ENCODE measurements at regions not wholly inside any gene's neighbourhood (a gene's known extent, or its start where the extent isn't known, plus 50 kb on each side); places are given as distances from the start of the nearest gene placed in this dataset.

DNA sequence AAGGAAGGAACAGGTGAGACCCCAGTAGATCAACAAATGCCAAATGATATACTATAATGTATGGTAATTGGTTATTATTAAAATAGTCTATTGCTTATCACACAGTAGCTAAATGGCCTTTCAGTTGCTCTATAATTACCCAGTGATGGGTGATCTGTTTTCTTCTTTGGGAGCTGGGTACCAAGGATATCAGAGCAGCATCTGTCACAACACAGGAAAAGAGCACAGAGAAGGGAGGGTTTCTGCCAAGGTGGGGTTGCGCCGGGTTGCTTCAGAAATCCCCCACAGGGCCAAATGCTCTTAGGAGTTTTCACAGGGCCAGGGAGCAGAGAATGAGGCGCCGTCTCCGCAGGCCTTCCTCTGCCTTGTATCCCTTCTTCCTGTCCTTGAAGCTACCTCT is 469.4 kb downstream of the INSC start:
- DNase-seq (ENCODE audit: low read depth), result no peak

DNA sequence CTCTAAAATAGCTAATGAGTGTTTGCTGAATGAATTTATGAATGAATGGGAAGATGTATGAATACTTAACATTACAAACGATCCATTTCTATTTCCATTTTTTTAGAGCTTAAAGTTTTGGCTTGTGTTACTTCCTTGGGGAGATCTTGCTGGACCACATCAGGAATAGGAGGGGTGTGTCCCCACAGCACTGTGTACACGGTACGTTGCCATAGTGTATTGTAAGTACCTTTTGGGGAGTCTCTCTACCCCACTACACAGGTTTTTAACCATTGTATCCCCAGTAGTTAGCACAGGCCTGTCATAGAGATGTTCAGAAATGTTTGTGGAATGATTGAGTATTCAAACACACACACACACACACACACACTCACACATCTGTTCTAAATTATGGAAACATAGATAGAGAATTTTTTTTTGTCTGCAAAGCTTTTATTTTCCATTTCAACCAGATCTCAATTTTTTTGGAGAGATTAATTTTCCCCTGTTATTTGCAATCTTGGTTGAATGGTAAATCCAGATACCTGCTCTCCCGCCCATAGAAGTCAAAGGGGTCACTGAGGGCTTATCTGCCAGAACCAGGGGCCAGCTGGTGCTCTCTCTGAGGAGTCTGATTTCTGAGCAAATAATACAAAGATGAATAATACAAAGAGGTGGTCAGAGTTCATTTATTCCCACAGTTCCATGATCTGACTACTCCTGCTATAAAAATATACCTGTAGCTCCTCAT is 471.0 kb downstream of the INSC start:
- DNase-seq (ENCODE audit: low read depth), result no peak

DNA sequence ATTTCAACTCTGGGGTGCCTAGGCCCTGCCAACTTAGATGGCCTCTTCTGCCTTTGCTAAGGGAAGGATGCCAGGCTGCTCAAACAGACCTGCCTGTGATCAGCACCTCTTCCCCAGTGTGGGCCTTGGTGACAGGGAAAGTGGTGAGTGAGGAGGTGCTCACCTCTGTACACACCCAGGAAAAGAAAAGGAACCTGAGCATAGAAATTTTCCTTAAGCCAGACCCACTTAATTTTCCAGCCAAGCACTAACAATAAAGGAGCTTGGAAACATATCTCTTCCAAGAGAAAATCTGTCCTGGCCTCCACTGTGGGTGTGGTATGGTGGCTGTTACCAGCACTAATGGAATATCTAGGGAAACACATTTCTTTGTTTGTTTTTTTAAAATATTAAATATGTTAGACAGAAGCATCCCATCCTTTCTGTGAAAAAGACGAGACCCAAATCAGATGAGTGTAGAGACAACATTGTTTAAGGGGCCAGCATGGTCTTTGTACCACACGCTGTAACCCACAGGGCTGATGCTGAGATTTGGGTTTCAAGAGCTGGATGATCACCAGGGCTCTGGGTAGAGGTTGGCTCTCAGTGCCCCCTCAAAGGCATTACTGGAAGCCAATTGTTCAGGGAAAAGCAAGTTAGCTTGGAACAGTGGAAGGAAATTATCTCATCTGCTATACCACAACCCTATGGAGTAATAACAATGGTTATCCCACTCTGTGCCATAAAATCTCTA is 472.2 kb downstream of the INSC start:
- no peak for DNase-seq (ENCODE audit: low read depth)

DNA sequence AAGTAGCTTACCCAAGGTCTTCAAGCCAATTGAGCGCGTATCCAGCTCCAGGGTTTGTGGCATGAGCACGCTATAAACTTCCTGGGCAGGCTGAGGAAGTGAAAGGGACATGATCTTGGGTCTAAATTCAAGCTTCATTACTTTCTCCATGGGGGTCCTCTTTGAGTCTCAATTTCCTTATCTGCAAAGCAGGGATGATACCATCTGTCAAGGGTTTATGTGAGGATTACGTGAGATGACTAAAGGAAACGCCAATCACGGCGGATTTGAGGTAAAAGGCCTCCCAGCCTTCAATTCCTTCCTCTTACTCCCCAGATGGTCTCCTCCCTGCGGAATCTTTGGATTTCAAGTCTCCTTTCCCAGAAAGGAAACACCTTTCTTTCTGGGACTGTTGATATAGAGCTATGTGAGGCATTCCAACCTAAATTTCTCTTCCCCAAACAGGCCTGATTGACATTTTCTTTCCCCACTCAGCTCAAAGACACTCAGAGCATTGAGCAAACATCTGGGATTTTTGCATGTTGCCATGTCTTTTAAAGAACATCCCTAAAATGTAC is 474.4 kb downstream of the INSC start:
- no peak for DNase-seq (ENCODE audit: low read depth)

DNA sequence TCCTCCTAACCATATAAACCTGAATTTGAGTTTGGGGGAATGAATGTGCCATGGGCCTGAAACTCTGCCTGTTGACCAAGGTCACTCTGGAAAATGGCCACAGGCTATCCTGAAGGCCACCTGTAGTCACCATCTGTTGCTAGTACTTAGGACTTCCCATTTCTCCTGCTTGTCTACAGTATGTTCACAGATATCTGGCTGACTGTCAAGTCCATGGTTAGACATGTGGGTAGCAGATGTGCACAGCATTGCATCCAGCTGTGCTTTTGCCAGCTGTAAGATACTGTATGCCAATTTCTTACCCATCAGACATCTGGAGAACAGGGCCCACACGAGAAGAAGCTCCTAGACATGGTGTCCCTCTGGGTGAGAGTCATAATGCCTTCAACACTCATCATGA is 475.4 kb downstream of the INSC start:
- DNase-seq (ENCODE audit: low read depth), result no peak

DNA sequence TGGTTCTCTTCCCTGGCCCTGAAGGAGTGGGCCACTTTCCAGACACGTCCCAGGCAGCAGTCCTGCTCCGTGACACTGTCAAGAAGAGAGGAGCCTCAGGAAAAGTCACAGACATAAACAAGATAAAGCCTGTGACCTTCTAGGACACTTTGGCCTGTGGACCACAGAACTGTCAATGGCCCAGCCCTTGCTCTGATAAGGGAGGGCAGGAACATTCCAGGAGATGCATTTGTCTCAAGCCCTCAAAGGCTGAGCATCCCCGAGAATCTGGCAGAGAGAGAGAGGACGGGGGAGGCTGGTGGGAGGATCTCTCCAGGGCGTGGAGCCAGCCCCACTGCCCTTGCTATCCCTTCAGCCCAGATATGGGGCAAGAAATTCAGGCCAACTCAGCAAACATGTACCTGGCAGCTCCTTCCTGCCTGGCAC is 476.4 kb downstream of the INSC start:
- no peak for DNase-seq (ENCODE audit: low read depth)

DNA sequence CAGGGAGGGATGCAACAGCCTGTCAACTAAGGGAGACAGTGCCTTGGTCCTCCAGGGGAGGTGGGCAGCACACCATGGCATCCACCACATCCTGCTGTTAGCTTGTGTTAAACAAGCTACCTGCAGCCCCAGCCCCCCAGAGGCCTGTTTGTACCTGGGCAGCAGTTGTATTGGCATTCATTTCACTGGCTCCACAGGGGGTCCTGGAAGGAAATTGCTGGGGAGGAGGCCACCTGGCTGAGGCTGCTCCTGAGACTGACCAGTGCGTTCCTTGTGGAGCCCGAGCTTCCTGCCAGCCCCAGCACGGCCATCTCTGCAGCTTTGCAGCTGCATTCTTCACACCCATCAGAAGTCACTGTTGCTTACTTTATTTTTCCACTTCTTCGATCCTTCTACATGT is 479.9 kb downstream of the INSC start:
- no peak for DNase-seq (ENCODE audit: low read depth)

DNA sequence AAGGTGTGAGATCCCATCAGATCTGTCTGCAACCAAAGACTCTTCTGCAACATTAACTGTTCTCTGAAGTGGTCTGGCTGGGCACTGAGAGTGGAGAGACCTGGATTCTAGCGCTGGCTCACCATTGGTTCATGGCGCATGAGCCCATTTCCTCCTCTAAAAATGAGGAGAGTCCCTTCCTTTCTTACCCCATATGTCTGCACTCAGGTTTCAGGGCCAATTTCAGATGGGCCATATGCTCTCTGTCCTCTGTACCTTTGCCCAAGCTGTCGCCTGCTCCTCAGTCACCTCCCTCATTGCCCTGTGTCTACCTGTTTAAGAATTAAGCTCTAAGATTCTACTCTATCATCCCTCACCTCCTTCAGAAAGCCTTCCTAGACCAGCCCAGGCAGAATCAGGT is 484.7 kb downstream of the INSC start:
- DNase-seq (ENCODE audit: low read depth), result no peak

DNA sequence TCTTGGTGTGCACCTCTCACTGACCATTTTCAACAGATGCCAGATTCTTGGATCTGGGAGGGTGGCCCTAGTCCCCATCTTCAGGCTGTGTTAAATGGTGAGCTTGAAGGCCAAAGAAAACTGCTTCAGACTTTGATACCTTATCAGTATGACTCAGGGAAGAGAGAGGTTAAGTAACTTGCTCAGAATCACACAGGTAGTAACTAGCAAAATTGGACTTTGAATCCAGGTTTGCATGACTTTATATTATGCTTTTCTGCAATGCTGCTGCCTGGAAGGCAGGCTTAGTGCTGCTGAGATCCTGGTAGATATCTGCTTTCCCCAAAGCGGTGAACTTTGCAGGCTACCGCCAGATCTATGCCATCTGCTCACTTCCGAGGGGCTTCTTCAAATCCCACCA is 487.3 kb downstream of the INSC start:
- DNase-seq (ENCODE audit: low read depth), result no peak

DNA sequence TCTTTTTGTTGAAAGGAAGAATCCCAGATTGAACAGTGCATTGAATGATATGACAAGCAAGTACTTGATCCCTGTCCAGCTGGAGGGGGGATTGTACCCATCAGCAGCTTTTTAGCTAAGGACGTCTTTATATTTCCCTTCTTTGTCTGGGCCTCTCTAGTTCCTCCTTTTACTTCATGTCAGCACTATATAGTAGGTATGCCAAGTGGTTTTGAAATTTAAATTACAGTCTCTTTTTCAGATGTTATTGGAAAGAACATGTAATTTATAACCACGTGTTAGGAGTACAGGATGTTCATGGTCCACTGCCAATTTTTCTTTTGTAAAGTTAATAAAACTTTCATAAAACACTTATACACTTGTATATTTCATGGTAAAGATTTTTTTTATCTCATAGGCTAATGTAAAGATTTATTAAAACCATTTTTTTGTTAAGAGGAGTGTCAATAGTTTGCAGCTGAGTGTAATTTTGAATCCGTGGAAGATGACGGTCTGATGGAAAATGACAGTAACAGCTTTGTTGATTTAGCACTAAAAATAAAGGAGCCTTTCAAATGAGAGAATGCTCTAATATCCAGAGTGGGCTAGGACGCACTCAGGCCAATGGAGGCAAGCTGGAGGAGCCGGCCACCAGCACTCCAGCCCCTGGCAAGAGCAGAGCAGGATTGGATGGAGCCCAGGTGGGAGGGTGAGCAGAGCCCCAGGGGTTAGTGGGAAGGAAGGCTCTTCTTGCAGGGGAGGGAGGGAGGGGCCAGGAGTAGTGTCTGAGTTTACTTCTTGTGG is 488.3 kb downstream of the INSC start:
- no peak for DNase-seq (ENCODE audit: low read depth)

DNA sequence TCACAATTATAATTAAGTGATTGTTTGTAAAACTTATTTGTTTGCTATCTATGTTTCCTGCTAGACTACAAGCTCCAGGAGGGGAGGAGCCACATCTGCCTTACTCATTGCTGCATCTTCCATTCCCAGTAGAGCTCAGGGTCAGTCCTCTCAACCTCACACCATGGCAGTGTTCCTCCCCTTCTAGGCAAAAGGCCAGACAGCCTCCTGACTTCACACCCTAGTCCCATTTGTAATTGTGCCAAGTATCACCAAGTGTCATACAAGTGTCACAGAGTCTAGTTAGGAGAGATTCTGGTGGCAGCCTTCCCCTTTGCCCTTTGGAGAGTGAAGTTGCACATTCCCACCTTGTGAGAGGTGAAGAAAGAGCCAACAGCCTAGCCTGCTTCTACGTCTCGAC is 490.4 kb downstream of the INSC start:
- no peak for DNase-seq (ENCODE audit: low read depth)

DNA sequence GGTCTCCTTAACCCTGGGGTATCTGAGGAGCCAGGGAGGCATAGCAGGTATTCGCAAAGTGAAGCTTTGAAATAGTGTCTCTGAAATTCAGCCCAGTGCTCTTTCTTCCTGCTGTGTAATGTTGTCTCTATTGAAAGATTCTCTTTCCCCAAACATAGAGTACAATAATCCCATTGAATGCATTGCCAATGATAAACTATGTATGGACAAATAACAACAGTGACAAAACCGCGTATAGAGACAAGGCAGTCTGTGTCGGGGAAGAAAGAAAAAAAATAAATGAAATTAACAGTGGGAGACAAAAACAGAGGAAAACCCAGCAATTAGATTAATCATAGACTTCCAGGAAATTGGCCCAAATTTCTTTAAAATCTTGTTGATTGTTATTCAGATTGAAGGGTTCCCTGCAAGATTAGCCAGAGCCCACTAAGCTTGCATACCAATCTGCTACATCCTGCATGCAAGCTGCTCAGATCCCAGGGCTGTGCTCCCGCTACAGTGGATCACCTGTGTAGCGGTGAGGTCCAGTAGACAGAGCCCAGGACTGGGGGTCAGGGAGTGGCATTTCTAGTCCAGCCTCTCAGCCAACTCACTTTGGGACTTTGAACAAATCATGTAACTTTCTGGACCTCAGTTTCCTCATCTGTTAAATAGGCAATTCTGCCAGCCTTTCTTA is 492.8 kb downstream of the INSC start:
- no peak for DNase-seq (ENCODE audit: low read depth)

DNA sequence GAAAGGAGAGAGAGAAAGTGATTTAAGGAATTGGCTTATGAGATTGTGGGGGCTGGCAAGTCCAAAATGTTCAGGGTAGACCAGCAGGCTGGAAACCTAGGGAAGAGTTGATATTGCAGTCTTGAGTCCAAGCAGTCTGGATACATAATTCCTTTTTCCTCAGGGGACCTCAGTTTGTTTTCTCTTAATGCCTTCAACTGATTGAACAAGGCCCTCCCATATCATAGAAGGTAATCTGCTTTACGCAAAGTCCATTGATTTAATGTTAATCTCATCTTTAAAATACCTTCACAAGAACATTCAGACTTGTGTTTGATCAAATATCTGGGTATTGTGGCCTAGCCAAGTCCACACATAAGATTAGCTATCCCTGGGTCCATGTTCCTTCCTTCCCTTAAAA is 494.7 kb downstream of the INSC start:
- DNase-seq (ENCODE audit: low read depth), result no peak

DNA sequence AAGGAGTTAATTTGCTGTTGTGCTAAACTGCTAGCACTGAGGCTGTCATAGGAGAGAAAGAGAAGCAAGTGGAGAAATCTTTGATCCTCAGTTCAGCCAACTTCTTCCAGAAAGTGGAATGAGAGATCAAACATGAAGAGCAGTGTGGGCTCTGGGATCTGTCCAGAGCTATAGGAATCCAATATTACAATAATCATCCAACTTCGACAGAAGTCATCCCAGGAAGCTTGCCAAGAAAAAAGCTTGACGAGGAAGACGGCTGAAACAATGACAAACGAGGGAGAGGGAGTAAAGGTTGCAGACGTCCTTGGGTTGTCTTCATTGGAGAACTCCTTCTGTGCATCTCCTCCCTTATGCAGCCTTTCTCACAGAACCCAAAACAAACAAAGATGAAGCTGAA is 496.2 kb downstream of the INSC start:
- DNase-seq (ENCODE audit: low read depth), result no peak

DNA sequence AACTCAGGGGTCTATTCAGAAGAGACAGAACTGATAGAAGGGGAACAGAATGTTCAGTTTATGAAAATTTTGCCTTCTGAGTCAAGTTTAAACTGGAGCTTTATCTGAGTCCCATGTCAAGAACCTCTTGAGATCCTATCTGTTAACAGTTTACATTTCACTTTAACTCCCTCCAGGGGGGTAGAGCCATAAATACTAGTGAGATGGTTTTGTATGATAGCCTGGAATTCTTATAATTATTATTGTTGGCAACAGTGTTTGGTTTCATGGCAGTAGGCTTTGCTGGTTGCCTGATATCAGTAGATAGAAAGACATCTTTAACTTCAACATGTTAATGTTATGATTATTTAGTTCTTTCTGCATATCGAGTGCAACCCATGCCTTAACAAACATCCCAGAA is 498.5 kb downstream of the INSC start:
- no peak for DNase-seq (ENCODE audit: low read depth)

DNA sequence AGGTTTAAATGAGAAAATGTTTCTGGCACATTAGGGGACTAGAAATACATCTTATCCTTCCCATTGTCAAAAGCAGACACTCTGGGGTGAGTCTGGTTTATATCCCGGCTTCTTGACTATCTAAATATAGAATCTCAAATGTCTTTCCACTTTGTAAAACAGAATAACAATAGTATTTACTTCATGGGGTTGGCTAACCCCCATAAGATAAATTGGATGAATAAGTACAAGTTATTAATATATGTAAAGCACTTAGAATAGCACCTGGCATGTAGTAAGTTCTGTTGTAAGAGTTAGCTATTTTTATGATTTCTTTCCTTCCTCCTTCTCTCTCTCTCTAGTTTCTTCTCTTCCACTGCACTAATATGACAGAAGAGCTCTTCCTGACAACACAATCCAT is 499.1 kb downstream of the INSC start:
- no peak for DNase-seq (ENCODE audit: low read depth)

DNA sequence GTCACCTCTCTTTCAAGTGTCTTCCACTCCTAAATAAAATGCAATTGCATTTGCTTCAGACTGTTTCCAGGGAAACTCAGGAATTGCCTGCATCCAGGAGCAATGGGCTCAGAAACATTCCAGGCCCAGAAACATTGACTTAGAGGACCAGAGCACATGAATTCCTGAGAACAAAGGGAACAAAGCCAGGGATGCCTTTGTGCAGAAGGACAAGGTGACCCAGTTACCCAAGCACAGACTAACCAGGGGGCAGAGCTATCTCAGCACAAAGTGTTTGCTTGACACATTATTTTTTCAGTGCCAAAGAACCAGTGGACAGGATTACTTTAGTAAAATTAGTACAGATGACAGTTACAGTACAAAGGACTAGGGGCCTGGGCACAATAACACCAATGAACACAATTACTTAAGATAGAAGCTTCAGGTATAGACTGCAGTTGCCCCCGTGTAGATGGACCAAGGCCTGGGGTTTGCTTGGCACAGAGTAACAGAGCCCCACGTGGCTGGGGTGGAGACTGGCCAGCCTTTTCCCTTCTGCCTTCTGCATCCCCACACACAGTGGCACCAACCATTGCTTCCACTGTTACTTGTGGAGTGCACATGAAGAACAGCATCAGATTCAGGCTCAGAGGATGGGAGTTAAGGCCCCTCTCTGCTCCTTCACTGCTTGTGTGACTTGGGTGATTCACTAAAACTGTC is 500.8 kb downstream of the INSC start:
- no peak for DNase-seq (ENCODE audit: low read depth)

DNA sequence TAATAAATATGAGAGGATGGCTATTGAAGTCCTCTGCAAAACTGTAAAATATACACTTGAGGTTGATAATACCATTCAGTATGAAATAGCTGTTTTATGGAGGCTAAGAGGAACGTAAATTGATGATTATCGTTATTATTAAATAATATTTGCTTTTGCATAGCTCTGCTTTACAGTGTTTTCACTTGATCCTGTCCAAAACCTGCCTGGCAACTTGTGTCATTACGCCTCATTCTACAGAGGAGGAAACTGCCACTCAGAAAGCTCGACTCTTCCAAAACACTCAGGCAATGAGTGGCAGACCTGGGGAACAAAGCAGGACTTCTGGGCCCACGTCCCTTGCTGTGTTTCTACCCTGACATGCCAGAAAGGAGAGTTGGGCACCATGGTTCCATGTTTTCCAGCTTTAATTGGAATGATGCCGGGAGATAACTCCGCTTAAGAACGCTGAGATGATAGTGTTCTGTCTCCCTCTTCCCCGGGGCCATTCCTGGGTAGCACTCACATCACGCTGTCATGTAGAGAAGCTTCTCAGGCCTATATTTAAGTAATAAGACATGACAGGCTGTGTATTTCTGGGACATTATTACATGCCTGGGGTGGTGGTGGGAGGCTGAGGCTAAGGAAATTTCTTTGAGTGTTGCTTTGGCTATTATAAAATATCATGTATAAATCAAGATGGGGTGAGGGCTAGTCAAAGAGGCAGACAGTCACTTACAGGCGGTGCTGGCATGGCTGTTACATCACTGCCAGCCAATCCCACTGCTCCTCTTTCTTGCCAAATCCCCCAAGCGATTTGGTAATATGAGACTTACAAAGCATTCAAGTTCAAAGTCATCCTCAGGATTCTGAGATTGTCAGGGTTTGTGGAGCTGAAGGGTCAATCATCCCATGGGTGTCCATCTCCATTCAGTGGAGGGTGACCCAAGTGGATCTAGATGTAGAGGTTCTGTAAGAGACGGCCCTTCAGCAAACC is 501.7 kb downstream of the INSC start:
- no peak for DNase-seq (ENCODE audit: low read depth)

DNA sequence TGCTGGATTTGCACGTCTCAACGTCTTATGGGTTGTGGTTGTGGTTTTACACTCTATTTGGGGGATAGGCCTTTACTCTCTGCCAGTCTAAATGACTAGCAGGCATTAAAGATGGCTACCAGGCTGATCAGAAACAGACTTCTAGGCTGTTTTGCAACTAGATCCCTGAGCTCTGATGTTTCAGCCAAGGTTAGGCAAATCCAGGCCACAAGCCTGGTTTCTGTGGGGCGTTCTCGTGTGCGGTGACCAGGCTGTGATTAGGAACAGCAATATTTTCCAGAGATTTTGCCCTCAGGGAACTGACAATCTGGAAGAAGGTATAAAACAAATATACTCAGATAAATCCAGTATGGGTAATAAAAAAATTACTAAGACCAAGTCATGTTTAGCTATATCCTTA is 502.4 kb downstream of the INSC start:
- DNase-seq (ENCODE audit: low read depth), result no peak

DNA sequence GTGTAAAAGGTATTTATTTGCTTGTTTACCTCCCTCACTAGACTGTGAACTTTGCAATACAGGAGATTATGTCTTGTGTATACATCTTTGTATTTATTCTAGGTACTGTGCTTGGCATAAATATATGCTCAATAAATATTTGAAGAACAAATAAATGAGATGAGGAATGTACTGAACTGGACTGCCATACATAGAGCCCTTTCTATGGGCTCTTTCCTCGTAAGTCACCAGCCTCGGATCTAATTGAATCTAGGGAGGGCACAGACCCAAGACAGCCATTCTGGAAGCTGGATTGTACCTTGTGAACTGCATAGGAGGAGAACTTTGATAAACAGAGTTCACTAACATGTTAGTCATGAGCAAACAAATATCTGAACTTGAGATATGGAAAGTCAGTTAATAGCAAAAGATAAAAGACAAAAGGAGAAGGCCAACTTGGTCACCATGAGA is 503.9 kb downstream of the INSC start:
- no peak for DNase-seq (ENCODE audit: low read depth)
